DMS53 treated with DMSO at 0.1 percent for 48 hours (cell line): ENCODE measurements at regions not wholly inside any gene's neighbourhood (a gene's known extent, or its start where the extent isn't known, plus 50 kb on each side); places are given as distances from the start of the nearest gene placed in this dataset.

Experiments
- DNase-seq: peaks from one replicate; lab custom pipeline; 2025; ENCODE audit not compliant: unreplicated experiment; lab: John Stamatoyannopoulos, UW

DNA sequence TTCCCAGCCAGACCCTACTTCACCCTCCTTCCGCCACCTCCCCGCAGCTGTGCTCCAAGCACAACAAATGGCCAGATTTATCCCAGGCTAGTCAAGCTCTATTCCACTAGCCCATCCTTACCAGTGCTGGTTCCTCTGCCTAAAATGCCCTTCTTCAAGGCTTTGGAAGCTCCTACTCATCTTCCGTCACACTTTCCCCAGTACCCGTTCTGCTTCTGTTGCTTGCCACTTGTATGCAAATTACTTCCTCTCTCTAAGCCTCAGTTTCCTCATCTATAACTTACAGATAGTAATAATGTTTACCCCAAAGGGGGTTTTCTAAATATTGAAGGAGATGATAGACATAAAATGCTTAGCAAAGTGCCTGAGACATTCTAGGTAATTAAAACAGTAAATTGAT is 193.1 kb downstream of the MAFB start:
- no peak for DNase-seq

DNA sequence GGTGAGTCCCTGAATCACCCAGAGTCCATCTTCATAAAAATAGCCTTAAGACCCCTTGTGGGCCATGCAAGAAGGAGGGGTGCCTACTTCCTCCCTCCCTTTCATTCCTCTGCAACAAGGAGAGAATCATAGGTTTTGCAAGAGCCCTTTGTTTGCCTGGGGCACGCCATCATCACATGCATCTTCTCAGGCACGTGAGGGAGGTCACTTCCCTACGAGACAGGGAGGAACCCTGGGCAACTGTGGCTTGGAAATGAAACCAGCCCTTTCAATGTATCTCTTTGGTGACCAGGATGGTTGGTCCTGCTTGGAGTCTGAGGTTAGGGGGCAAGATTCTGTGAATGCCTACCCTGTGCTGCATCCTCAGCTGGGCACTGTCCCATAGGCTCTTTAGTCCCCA is 194.8 kb downstream of the MAFB start:
- DNase-seq: no peak

DNA sequence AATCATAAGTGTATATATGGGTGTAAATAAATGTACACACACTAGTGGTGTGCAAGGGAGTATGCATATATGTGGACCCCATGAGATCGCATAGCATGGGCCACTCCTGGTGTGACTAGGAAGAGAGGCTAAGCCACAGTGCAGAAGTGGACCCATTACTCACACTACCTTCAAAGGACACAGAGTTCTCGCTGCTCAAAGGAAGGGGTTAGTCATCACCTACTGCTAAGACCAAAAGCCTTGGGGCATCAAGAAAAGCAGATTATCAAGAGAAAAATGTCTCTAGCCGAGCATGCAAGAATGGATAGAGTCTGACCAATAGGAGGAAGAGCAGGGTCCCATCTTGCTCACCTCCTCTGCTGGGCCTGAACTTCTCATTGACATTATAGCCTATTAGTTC is 195.5 kb downstream of the MAFB start:
- DNase-seq: no peak

DNA sequence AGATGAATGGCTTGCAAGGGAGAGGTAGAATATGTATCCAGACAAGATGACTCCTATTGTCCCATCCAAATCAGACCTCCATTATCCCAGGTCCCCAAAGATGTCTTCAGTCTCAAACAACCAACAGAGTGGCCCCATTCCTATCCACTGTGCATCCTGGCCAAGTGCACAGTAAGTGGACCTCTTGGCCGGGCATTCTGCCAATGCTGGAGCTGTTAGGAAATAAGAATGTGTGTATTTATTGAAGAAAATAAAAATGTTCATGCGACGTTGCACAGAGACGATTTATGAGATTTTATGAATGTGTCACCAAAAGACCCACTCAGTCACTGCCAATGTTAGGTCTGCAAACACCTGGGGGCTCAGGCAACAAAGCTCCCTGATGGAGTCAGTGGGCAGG is 196.0 kb downstream of the MAFB start:
- no peak for DNase-seq

DNA sequence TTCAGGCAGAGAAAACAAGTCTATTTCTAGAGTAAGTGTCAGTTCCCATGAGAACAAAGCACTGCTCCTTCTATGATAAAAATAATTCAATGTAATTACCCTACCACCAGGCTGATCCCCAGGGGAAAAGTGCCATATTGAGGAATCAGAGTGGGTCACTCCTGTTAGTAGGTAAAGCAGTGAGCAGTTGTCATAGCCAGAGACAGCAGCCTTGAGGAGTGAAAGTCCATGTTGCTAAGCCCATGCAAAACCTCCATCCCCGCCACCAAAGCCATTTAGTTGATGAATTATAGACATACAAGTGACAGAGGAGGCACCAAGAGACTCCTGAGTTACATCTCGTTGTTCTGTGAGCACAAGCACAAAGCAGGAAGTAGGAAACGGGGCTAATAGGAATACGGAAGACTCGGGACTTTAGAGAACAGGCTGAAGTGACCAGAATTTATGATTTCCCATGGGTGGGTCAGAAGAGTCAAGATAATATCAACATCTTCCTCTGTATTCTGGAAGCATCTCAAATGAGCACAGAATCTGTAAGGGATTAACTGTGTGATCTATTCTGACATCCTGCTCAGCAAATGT is 197.9 kb downstream of the MAFB start:
- DNase-seq: no peak

DNA sequence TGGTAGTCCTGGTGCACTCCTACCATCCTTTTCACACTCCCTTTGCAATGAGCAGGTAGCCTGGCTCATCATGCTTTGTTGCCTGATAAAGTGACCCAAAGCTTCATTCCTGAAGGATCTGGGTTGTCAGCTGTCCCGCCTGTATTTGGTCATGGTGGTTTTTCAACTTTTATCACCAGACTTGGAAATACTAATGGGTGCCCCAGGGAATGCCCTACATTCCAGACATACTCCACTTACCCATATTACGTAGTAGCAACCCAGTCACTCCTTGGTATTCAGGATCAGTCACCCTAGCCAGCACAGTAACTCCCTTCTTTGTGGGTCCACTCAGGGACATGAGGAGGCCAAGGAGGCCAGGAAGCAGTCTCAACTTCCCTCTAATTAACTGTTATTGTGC is 199.2 kb downstream of the MAFB start:
- no peak for DNase-seq

DNA sequence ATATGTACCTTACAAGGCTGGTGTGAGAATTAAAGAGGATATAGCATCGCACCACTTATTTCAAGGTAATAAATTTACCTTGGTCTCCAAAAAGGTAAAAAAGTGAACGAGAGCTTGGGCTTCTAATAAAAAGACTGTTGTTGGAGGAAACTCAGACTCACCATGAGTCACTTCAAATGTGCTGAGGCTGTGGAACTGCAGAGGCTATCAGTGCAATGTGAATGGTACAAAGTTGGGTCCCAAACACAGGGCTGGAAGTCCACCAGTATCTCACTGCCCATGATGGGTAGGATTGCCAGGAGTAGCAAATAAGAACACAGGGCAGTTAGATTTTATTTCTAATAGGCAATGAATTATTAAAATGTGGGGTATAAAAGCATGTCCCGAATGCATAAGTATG is 200.6 kb downstream of the MAFB start:
- DNase-seq: no peak

DNA sequence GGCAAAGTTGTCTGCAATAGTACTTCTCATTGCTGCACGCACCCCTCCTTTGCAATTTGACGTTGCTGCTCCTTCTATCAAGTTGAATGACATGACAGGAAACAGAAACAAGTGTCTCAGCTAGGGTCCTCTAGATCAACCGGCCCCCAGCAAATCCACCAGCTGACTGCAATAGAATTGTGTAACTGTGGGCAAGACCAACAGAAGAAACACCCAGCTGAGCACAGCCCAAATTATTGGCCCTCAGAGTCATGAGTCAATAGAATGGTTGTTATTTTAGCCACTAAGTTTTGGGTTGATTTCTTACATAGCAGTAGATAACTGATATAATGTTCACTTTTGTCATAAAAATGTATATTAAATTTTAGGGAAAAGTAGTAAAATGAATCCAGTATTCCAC is 202.7 kb downstream of the MAFB start:
- no peak for DNase-seq

DNA sequence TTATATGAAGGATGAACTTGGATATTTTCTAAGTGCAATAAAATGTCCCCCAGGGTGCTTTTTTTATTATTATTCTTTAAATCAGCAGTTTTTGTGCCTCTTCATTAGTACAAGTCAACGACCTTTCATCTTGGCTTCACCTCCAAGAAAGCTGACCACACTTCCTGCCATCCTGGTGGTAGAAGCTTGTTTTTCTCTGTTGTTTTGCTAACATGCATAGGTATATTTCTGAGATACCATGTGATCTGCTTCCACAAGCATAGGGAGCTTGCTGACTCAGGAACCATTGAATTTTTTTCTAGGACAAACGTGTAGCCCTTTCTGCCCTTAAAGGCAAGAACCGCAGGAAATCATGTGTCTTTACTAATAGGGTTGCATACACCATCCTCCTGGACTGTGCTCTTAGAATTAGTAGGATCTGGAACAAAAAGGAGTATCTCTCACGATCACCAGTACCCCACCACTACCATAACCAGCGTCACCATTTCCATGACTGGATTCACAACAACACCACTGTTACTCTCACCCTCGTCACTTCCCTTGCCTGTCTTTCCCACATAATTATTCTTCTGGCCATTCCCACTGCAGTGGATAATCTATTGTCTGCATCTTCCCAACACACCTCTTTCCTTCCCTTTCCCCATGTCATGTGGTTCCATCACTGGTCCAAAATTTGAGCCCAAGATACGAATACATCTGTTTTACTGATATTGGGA is 207.1 kb downstream of the MAFB start:
- no peak for DNase-seq

DNA sequence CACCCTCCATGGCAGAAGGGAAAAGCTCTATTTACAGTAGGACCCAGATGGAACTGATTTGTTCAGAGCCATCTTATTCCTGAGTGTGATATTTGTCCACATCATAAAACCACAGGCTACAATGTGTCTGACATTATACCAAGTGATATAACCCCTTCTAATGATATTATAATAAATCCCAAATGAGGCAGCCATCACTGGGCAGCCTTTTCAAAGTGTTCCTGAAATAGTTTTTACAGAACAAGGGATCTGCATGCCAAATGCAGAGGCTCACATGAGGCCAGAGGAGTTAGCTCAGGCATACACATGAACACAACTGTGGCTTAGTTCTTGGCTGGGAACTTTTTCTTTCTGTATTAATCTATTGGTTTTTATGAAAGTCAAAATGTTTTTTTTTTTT is 207.7 kb downstream of the MAFB start:
- DNase-seq: no peak

DNA sequence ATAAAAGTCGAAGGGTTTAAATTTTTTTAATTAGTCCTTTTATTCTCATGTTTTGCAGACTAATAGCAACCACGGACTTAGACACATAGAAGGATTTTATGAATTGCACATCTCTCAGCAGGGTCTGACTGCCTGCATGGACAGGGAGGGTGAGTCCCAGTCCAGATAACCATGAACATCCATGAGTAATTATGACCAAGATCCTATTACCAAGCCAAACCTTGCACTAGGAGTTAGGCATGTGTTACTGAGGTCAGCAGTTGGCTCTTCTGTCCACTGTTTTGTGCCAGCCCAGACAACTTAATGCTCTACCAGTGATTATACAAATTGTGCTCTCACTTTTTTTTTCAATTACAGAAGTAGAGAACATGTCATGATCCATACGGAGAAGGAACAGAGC is 211.2 kb downstream of the MAFB start:
- DNase-seq: no peak

DNA sequence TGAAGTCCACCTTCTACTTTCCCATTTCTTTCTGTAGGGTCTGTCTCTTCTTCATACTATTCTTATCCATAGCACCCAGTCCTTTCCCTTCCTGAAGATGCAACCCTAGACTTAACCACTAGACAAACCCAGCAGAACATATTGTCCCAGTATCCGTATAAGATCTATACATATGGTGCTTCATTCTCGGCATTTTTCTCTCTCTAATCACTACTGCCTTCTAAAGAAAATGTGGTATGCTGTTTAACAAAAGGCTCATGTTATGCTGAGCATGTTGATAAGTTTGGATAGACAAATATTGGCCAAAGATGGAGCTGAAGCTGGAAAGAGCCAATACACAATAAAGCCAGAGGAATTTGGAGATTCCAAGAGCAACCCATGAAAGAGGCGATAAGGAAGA is 212.6 kb downstream of the MAFB start:
- DNase-seq: no peak

DNA sequence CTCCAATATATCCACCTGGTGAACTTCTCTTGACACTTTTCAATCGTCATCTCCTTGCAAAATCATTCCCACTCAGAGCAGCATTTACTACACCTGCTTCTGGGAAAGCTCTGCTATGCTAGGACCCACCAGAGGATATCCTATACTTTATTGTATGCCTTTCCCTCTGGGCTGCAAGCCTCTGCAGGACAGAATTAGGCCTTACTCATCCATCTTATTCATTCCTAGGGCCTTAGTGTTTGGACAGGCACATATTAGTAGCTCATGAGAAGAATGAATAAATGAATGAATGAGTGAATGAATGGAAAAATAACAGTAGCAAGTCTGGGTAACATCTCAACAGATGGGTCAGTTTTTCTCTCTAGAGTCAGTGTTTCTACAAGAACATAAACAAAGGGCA is 216.1 kb downstream of the MAFB start:
- DNase-seq: no peak

DNA sequence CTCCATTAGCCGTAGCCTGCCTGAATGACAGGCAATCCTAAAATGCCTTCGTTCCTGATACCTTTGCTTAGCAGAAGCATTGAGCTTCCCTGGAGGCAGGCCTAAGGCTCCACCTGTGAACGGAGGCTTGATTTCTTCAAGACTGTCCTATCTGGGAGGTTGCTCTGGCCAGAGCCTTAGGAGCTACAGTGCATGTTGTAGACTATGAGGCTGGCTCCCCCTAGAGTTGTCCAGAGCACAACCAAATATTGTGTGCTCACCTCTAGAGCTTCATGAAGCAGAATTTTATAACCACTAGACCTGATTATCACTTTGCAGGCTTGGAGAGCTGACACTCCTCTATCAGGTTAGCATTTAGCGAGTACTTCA is 217.8 kb downstream of the MAFB start:
- DNase-seq: no peak

DNA sequence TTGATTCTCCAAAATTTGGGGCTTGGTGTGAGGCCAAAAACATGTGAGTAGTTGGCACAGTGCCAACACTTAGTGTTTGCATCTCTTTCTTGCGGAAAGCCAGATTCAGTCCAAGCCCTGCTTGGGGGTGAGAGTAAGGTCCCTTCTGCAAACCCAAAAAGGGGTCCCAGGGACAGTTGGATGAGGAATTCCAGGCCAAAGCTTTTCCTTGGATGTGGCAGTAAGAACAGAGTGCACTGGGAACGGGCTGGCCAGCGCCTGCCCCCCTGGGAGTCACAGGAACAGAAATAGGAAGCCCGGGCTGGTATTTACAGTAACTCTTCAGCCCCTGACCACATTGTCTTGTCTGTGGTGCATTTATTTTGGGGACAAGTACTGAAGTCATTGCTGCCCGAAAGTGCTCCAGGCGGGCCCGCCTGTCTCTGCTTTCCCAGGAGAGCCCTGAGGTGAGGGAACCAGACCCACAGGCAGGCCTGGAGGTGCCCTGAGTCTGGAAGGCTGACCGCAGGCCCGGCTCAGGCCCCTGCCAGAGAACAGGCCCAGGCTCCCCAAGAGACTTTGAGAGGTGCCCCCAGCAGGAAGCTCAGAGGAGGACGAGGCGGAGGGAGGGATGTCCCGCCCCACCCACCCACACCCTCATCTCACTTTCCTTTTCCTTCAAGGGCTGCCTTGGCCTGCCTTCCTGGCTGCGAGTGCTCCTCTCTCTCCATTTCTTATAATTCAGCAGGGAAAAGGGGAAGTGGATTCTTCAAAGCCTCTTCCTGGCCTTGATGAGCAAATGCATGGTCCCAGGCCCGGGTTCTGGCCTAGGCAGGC is 218.4 kb downstream of the MAFB start:
- no peak for DNase-seq

DNA sequence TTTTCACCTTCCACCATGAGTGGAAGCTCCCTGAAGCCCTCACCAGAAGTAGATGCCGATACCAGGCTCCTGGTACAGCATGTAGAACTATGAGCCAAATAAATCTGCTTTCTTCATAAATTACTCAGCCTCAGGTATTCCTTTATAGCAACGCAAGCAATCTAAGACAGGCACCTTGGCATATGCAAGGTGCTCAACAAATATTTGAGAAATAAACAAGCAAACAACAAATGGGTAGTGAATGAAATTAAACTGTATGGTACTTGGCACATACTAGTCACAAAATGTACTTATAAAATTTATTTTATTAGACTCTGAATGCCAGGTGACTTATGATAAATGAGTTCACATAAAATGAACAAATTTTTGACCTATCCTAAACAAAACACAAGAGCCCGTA is 220.3 kb downstream of the MAFB start:
- no peak for DNase-seq

DNA sequence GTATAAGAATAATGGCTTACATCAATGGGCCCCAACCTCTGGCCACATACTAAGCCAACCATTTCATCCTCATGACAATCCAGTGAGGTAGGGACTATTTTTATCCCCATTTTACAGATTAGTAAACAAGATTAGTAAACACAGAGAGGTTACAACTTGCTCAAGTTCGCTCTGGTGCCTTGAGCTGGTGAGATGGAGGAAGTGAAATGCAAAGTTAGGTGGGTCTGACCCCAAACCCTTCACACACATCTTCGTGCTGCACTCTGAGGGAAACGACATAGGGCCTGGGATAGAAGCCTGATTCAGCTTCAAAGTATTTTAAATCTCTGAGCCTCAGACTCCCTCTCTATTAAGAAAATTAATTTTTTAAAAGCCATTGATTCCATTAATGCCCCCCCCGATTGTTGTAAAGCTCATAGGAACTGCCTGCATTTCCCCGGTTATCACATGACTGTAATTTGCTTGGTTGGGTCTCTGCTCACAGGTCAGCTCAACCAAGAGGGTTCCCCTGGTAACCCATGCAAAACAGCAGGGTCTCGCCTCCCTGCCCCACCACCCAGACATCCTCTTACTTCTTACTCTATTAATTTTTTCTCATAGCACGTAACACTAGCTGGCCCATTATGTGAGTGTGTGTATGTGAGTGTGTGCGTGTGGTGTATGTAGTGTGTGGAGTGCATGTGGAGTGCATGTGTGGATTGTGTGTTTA is 221.2 kb downstream of the MAFB start:
- DNase-seq: no peak

DNA sequence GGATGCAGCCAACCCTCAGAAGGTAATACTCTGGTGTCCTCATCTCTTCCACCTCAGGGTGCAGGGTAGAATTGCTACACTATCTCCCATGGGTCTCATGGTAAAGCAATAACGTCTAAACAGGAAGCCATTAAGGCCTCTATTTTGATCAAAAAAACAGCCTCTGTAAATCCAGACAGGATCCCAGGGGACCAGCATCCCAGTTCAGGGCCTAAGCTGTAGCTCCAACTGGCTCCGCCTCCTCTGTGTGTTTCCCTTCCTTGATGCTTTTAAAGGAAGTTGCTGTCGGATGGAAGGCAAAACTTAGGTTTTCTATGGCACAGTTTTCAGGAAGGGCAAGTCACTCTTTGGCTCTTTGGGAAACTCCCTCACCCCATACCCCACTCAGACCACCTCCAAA is 222.0 kb downstream of the MAFB start:
- no peak for DNase-seq

DNA sequence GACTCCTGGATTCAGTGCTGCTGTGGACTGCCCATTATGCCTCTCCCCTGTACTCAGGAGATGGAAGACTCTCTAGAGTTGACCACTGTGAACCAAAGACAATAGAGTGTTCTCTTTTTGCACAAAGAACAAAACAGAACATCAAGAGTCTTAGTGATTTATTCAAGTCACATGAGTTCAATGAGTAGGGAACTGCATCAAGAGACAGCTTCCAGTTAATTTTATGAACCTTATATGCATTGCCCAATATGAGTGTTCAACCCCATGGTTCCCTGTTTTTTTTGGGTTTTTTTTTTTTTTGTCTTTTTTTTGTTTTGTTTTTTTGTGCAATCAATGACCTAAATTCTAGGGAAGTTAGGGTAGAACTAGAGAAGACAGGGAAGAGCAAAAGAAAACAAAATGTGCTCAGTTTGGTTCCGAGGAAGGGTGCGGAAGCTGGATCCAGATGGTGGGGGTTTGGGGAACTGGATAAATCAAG is 224.3 kb downstream of the MAFB start:
- no peak for DNase-seq

DNA sequence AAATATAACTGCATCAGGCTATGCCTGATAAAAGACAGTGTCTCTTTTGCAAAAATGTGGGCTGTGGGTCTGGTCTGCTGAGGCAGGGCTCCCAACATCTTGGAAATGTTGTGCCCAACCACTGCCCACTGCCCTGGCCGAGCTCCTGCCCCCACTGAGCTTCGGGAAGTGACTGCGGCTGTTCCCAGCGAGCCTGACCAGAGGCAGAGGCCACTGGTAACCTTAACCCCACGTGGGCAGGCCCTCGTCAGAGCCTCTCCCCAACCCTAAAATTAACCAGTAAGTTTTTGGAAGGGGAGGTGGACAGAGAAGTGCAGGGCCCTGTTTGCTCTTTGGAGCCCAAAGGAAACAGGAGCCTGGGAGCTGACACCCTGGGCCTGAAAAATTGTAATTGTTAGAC is 225.9 kb downstream of the MAFB start:
- no peak for DNase-seq

DNA sequence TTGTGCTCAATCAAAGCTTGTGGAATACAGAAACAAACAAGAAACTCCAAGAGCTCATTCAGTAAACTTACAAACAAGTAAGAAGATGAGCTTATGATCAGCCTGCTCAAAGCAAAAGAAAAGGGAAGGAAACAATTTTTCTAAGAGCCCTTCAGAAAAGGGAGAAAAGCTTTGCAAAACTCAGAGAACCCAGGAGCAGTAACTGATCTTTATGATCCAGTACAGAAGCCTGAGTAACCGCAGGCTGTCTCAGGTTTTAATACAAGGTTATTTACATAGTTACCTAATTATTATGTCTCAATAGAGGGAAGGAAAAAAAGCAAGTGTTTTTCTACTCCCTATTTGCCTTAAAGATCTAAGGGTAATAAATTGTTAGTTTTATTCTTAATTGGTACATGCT is 226.5 kb downstream of the MAFB start:
- no peak for DNase-seq

DNA sequence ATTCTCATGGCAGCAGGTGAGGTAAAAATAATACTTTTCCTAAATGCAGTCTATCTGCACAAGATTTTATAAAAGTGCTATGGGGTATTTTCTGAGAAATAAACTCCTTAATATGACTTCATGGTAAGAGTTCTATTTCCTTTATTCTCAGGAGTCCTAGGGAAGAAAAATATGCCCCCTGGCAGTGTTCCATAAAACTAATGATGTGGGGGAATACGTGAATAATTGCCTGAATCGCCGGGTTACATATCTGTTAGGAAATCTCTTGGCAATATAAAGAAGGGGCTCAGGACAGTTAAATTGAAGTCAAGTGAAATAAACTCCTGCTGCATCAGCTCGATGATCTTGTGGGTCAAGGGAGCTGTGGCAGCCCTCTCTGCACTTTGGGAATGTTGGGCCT is 229.7 kb downstream of the MAFB start:
- DNase-seq: no peak
